ENCODE measurements at regions not wholly inside any gene's neighbourhood (a gene's known extent, or its start where the extent isn't known, plus 50 kb on each side); places are given as distances from the start of the nearest gene placed in this dataset.

DNA sequence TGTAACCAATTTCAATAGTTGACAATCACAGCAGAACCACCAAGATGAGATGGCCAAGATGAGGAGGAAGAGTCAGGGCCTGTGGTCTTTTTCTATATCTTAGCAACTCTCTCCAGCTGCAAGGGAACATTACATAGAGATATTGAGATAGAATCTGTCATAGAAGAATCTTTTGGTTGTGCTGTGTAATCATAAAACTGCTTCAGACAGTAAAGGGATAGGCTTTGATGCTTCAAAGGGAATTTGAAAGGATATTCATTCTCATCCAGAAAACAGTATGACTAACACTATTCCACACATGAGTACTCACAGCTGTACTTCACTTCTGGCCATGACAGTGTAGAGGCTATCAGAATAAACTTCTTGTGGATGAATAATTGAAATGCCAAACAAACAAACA is 145.9 kb downstream of the YIPF5 start:
- TF ChIP-seq CTCF (IDR thresholded peaks at IDR 0.05), result no peak
- no peak for TF ChIP-seq POLR2A (IDR thresholded peaks at IDR 0.05)
